CD14-positive monocyte (primary cell): ENCODE measurements at regions not wholly inside any gene's neighbourhood (a gene's known extent, or its start where the extent isn't known, plus 50 kb on each side); places are given as distances from the start of the nearest gene placed in this dataset.

Source experiments
- DNase-seq, 3 donors: peaks; one replicate each; pipeline ENCODE4 v3.0.0-alpha.2; 2011 to 2022
- H2AFZ ChIP-seq: 2 replicates; pipeline ENCODE4 v1.6.0; 2012; ENCODE audit warnings: mild to moderate bottlenecking, low read depth, low read length, inconsistent platforms; ENCODE audit not compliant: insufficient read depth, poor library complexity, severe bottlenecking
- H3K27ac ChIP-seq, 2 donors: 1 replicate in 1 of 2; 2 replicates in 1 of 2; pipeline ENCODE4 v1.5.1; 2012 to 2013; ENCODE audit warnings: low read length in 2 of 2, control low read depth in 1 of 2, inconsistent platforms in 1 of 2, low read depth in 1 of 2, mild to moderate bottlenecking in 1 of 2
- H3K27me3 ChIP-seq, 2 donors: one replicate each; pipeline versions ENCODE4 v1.6.0 to v1.6.1; 2011 to 2013; ENCODE audit warnings: low read length in 2 of 2; ENCODE audit not compliant: control insufficient read depth in 2 of 2, insufficient read depth in 2 of 2
- H3K36me3 ChIP-seq, 2 donors: replicated peaks in 1 of 2; 1 replicate in 1 of 2; 2 replicates in 1 of 2; pipeline versions ENCODE4 v1.5.1 to v1.6.1; 2012 to 2013; ENCODE audit warnings: low read length in 2 of 2, control low read depth in 1 of 2, inconsistent platforms in 1 of 2, mild to moderate bottlenecking in 1 of 2; ENCODE audit not compliant: insufficient read depth in 2 of 2, control insufficient read depth in 1 of 2
- H3K4me1 ChIP-seq, 2 donors: 1 replicate in 1 of 2; 2 replicates in 1 of 2; pipeline versions ENCODE4 v1.5.1 to v1.6.1; 2012 to 2013; ENCODE audit warnings: low read length in 2 of 2, control low read depth in 1 of 2, inconsistent platforms in 1 of 2, mild to moderate bottlenecking in 1 of 2, moderate library complexity in 1 of 2; ENCODE audit not compliant: insufficient read depth in 2 of 2, control insufficient read depth in 1 of 2
- H3K4me2 ChIP-seq: replicated peaks from 2 replicates; pipeline ENCODE3; 2012; ENCODE audit warnings: low read length, moderate library complexity, mild to moderate bottlenecking; ENCODE audit not compliant: poor library complexity, severe bottlenecking; ENCODE audit errors: extremely low read depth
- H3K4me3 ChIP-seq, 3 experiments: fragments of 200-600 bp in 1 of 3; sonication (generic) in 1 of 3; replicated peaks in 1 of 3; 1 replicate in 2 of 3; 2 replicates in 1 of 3; pipeline ENCODE4 v1.5.1; 2011 to 2013; ENCODE audit warnings: low read length in 3 of 3, mild to moderate bottlenecking in 3 of 3, control low read depth in 2 of 3, low read depth in 2 of 3, inconsistent platforms in 1 of 3, moderate library complexity in 1 of 3
- H3K79me2 ChIP-seq: 2 replicates; pipeline ENCODE4 v1.6.0; 2012; ENCODE audit warnings: mild to moderate bottlenecking, control low read depth, inconsistent platforms, low read length, moderate library complexity; ENCODE audit not compliant: insufficient read depth
- H3K9ac ChIP-seq: 2 replicates; pipeline ENCODE4 v1.6.0; 2017; ENCODE audit warnings: low read length, mild to moderate bottlenecking; ENCODE audit not compliant: insufficient read depth, poor library complexity, severe bottlenecking
- H3K9me3 ChIP-seq, 2 donors: replicated peaks in 1 of 2; 1 replicate in 1 of 2; 2 replicates in 1 of 2; pipeline versions ENCODE4 v1.5.1 to v1.6.1; 2012 to 2013; ENCODE audit warnings: low read length in 2 of 2, control low read depth in 1 of 2; ENCODE audit not compliant: control insufficient read depth in 1 of 2, insufficient read depth in 1 of 2
- H4K20me1 ChIP-seq: 2 replicates; pipeline ENCODE4 v1.6.0; 2012; ENCODE audit warnings: mild to moderate bottlenecking, low read length, control low read depth, moderate library complexity; ENCODE audit not compliant: insufficient read depth
- H3K27ac Mint-ChIP-seq, 7 donors: one replicate each; pipeline ENCODE4 v1.8.0; 2020; ENCODE audit warnings: mild to moderate bottlenecking in 7 of 7, mixed read lengths in 7 of 7, moderate library complexity in 6 of 7, inconsistent platforms in 2 of 7
- H3K27me3 Mint-ChIP-seq, 3 donors: one replicate each; pipeline ENCODE4 v1.8.0; 2021 to 2022; ENCODE audit warnings: low read depth in 3 of 3, mild to moderate bottlenecking in 3 of 3, mixed read lengths in 3 of 3, moderate library complexity in 3 of 3, inconsistent platforms in 1 of 3
- H3K36me3 Mint-ChIP-seq, 2 donors: one replicate each; pipeline ENCODE4 v1.8.0; 2020; ENCODE audit warnings: mixed read lengths in 2 of 2, inconsistent platforms in 1 of 2, mild to moderate bottlenecking in 1 of 2
- H3K4me1 Mint-ChIP-seq: one replicate; pipeline ENCODE4 v1.8.0; 2020; ENCODE audit warnings: mild to moderate bottlenecking, mixed read lengths
- H3K4me3 Mint-ChIP-seq, 2 donors: one replicate each; pipeline ENCODE4 v1.8.0; 2020; ENCODE audit warnings: mild to moderate bottlenecking in 2 of 2, mixed read lengths in 2 of 2, moderate library complexity in 1 of 2
- H3K9me3 Mint-ChIP-seq, 7 donors: one replicate each; pipeline ENCODE4 v1.8.0; 2020 to 2022; ENCODE audit warnings: mixed read lengths in 7 of 7, mild to moderate bottlenecking in 6 of 7, moderate library complexity in 6 of 7, inconsistent platforms in 2 of 7
- CTCF ChIP-seq: fragments of 200-600 bp; IDR thresholded peaks from one replicate; pipeline ENCODE4 v1.8.0; 2022; ENCODE audit warnings: antibody characterized with exemption, mild to moderate bottlenecking
- WGBS: methylation state at CpG from one replicate; pipeline ENCODE4 v1.1.5; 2013; ENCODE audit warnings: missing lambda C conversion rate; ENCODE audit not compliant: insufficient coverage; 5-methylcytosine and 5-hydroxymethylcytosine counted together
- intact Hi-C, 2 donors: fragments of 100-400 bp; cut with micrococcal nuclease; formaldehyde crosslinking; loops; one replicate each; pipeline versions ENCODE4 v1.15.0 to v1.15.1; 2023

GRCh38 chr14:42633504-42634095, 1026.9 kb downstream of the LRFN5 start:
- H3K27me3 Mint-ChIP-seq, result no peaks in the 10 kb centered on the region
- Histone ChIP-seq H3K27ac (no peak overlapping the region), H3K27me3 (no peaks in the 10 kb centered on the region), H3K9me3 (no peaks in the 10 kb centered on the region), H3K79me2 (no peaks in the 10 kb centered on the region), H4K20me1 (no peaks in the 10 kb centered on the region), H2AFZ (no peak overlapping the region), H3K9ac (no peak overlapping the region), H3K4me3 (no peak overlapping the region), H3K36me3 (no peaks in the 10 kb centered on the region), H3K4me2 (no peak overlapping the region), H3K4me1 (no peaks in the 10 kb centered on the region)
- WGBS, result 80% methylated on average over 1 of the region's 6 CpGs
- peaks cover 0 to 6% (median 2%) of the 10 kb centered on the region in 7 donors for H3K9me3 Mint-ChIP-seq
- intact Hi-C loops, result no loop called here
- DNase-seq, result no peak
- H3K36me3 Mint-ChIP-seq, result no peaks in the 10 kb centered on the region
- no peak overlapping the region for H3K27ac Mint-ChIP-seq
- no peak for TF ChIP-seq CTCF
- no peaks in the 10 kb centered on the region for H3K4me1 Mint-ChIP-seq
- no peak overlapping the region for H3K4me3 Mint-ChIP-seq

GRCh38 chr14:42629553-42629952, 1022.9 kb downstream of the LRFN5 start:
- no peak for TF ChIP-seq CTCF
- Histone ChIP-seq H3K4me1 (no peaks in the 10 kb centered on the region), H3K36me3 (no peaks in the 10 kb centered on the region), H3K27me3 (no peaks in the 10 kb centered on the region), H3K4me3 (no peak overlapping the region), H2AFZ (no peak overlapping the region), H3K79me2 (no peaks in the 10 kb centered on the region), H3K4me2 (no peak overlapping the region), H4K20me1 (no peaks in the 10 kb centered on the region), H3K9ac (no peak overlapping the region), H3K9me3 (no peaks in the 10 kb centered on the region), H3K27ac (no peak overlapping the region)
- Mint-ChIP-seq H3K9me3 (peaks cover 0 to 5% (median 2%) of the 10 kb centered on the region in 7 donors), H3K36me3 (no peaks in the 10 kb centered on the region), H3K27ac (no peak overlapping the region), H3K27me3 (no peaks in the 10 kb centered on the region), H3K4me1 (no peaks in the 10 kb centered on the region), H3K4me3 (no peak overlapping the region)
- no CpG with 5 or more reads among the region's 1 CpG for WGBS
- intact Hi-C loops, result no loop called here
- DNase-seq, result no peak
